ENCODE measurements at regions not wholly inside any gene's neighbourhood (a gene's known extent, or its start where the extent isn't known, plus 50 kb on each side); places are given as distances from the start of the nearest gene placed in this dataset.

GRCh38 chr5:173509060-173509459 lies 107.4 kb downstream of the BOD1 start:
- POLR2A ChIA-PET: no interaction called here

More at GRCh38 chr5:173509060-173509459, 107.4 kb downstream of the BOD1 start:
- ChIA-PET CTCF (no interaction called here), RAD21 (ENCODE audit: low non-redundant PET in 1 of 2, low total read pairs in 2 of 2, uncharacterized antibody in 2 of 2, unreplicated experiment in 2 of 2) (no interaction called here)
- ATAC-seq: no peak
- Histone ChIP-seq H3K9me2 (ENCODE audit: insufficient read depth) (no peaks in the 10 kb centered on the region), H3K4me1 (ENCODE audit: control insufficient read depth in 1 of 2, insufficient read depth in 2 of 2, low read length in 2 of 2) (peaks cover 0 to 6% of the 10 kb centered on the region in 2 experiments; a peak in 1 of 4 replicates), H4K20me1 (ENCODE audit: insufficient read depth) (no peaks in the 10 kb centered on the region), H3K9ac (ENCODE audit: low read length) (no peak overlapping the region), H3K9me3 (ENCODE audit: control insufficient read depth in 1 of 2, insufficient read depth in 1 of 2, low read depth in 1 of 2, low read length in 2 of 2) (peaks cover 0 to 9% of the 10 kb centered on the region in 2 experiments; a peak in 1 of 4 replicates), H3K79me2 (ENCODE audit: insufficient read depth, low read length) (no peaks in the 10 kb centered on the region), H3K36me3 (ENCODE audit: control insufficient read depth in 1 of 2, insufficient read depth in 2 of 2, low read length in 2 of 2) (no peaks in the 10 kb centered on the region), H3K4me3 (replicated peaks in 1 of 2; ENCODE audit: low read depth in 1 of 2, low read length in 2 of 2) (no peak overlapping the region), H2AFZ (ENCODE audit: low read depth, low read length, poor library complexity, severe bottlenecking) (peak overlapping the region; percentile 22), H3K27me3 (ENCODE audit: insufficient read depth, low read length) (no peaks in the 10 kb centered on the region), H3K27ac (ENCODE audit: low read depth, low read length) (no peak overlapping the region), H3K4me2 (ENCODE audit: low read length) (no peak overlapping the region)
- no TSS peak for BruUV-seq (replicated peaks)
- no peak for DNase-seq (ENCODE audit: low read depth, low spot score)
- TF ChIP-seq REST (IDR thresholded peaks at IDR 0.05; ENCODE audit: low read depth): no peak
- TF ChIP-seq, protein P1, sequence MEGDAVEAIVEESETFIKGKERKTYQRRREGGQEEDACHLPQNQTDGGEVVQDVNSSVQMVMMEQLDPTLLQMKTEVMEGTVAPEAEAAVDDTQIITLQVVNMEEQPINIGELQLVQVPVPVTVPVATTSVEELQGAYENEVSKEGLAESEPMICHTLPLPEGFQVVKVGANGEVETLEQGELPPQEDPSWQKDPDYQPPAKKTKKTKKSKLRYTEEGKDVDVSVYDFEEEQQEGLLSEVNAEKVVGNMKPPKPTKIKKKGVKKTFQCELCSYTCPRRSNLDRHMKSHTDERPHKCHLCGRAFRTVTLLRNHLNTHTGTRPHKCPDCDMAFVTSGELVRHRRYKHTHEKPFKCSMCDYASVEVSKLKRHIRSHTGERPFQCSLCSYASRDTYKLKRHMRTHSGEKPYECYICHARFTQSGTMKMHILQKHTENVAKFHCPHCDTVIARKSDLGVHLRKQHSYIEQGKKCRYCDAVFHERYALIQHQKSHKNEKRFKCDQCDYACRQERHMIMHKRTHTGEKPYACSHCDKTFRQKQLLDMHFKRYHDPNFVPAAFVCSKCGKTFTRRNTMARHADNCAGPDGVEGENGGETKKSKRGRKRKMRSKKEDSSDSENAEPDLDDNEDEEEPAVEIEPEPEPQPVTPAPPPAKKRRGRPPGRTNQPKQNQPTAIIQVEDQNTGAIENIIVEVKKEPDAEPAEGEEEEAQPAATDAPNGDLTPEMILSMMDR (IDR thresholded peaks at IDR 0.05 in 2 of 3, conservative IDR thresholded peaks at IDR 0.05 in 1 of 3; ENCODE audit: borderline replicate concordance in 1 of 3, insufficient read depth in 1 of 3, low read depth in 2 of 3, low read length in 2 of 3): no peak
- intact Hi-C loops (cut with micrococcal nuclease): no loop called here

Data from HCT116 (cell line).